Activated naive CD4-positive, alpha-beta T cell treated with anti-CD3 and anti-CD28 coated beads, Interleukin-2, amount 50 U/mL, for 72 hours (primary cell): ENCODE measurements at regions not wholly inside any gene's neighbourhood (a gene's known extent, or its start where the extent isn't known, plus 50 kb on each side); places are given as distances from the start of the nearest gene placed in this dataset.

Experiments
- ATAC-seq, 2 donors: fragments of 150-1000 bp; cut with Tn5 transposase; 2 replicates each; pipeline ENCODE4 v1.10.0; 2021; ENCODE audit warnings: mild to moderate bottlenecking in 2 of 2, moderate library complexity in 2 of 2
- DNase-seq, 2 donors: peaks; one replicate each; pipeline ENCODE4 v3.0.0; 2021 to 2022; ENCODE audit warnings: low spot score in 2 of 2
- H3K27ac Mint-ChIP-seq, 2 donors: one replicate each; pipeline ENCODE4 v1.8.0; 2022; ENCODE audit warnings: mild to moderate bottlenecking in 2 of 2, mixed read lengths in 2 of 2
- H3K36me3 Mint-ChIP-seq, 2 donors: one replicate each; pipeline ENCODE4 v1.8.0; 2022; ENCODE audit warnings: mixed read lengths in 2 of 2
- H3K9me3 Mint-ChIP-seq, 2 donors: one replicate each; pipeline ENCODE4 v1.8.0; 2022; ENCODE audit warnings: mixed read lengths in 2 of 2

- DNase-seq (no peak), ATAC-seq (no peak)
- Mint-ChIP-seq H3K36me3 (no peaks in the 10 kb centered on the region), H3K27ac (no peak overlapping the region), H3K9me3 (no peaks in the 10 kb centered on the region)
Observed at GRCh38 chr2:43033466-43034241, 192.8 kb downstream of the ZFP36L2 start.

GRCh38 chr2:43033016-43033270, 193.5 kb downstream of the ZFP36L2 start:
- no peaks in the 10 kb centered on the region for H3K9me3 Mint-ChIP-seq
- DNase-seq (no peak), ATAC-seq (no peak)
- no peaks in the 10 kb centered on the region for H3K36me3 Mint-ChIP-seq
- no peak overlapping the region for H3K27ac Mint-ChIP-seq

GRCh38 chr2:43032213-43033015, 194.0 kb downstream of the ZFP36L2 start:
- no peaks in the 10 kb centered on the region for H3K9me3 Mint-ChIP-seq
- ATAC-seq, result no peak
- DNase-seq, result no peak
- H3K36me3 Mint-ChIP-seq, result no peaks in the 10 kb centered on the region
- H3K27ac Mint-ChIP-seq, result peak overlapping the region in 1 of 2 donors; percentile 52

GRCh38 chr2:43031471-43032212, 194.8 kb downstream of the ZFP36L2 start:
- Mint-ChIP-seq H3K27ac (no peak overlapping the region), H3K36me3 (no peaks in the 10 kb centered on the region), H3K9me3 (no peaks in the 10 kb centered on the region)
- DNase-seq (no peak), ATAC-seq (no peak)

- DNase-seq (no peak), ATAC-seq (no peak)
- Mint-ChIP-seq H3K36me3 (no peaks in the 10 kb centered on the region), H3K27ac (no peak overlapping the region), H3K9me3 (no peaks in the 10 kb centered on the region)
Observed at GRCh38 chr2:43030551-43031307, 195.7 kb downstream of the ZFP36L2 start.

- DNase-seq (no peak), ATAC-seq (no peak)
- Mint-ChIP-seq H3K27ac (no peak overlapping the region), H3K9me3 (no peaks in the 10 kb centered on the region), H3K36me3 (no peaks in the 10 kb centered on the region)
Observed at GRCh38 chr2:43029186-43029585, 197.2 kb downstream of the ZFP36L2 start.

- H3K36me3 Mint-ChIP-seq, result no peaks in the 10 kb centered on the region
- ATAC-seq, result no peak
- H3K27ac Mint-ChIP-seq, result peak overlapping the region in 1 of 2 donors; percentile 30
Observed at GRCh38 chr2:43028188-43028587, 198.2 kb downstream of the ZFP36L2 start.

GRCh38 chr2:43027097-43027873, 199.1 kb downstream of the ZFP36L2 start:
- ATAC-seq (no peak), DNase-seq (no peak)
- Mint-ChIP-seq H3K9me3 (peaks cover 4 to 6% of the 10 kb centered on the region in 2 donors), H3K27ac (no peak overlapping the region), H3K36me3 (peaks cover 5 to 6% of the 10 kb centered on the region in 2 donors)

More at GRCh38 chr2:43028188-43028587, 198.2 kb downstream of the ZFP36L2 start:
- no peaks in the 10 kb centered on the region for H3K9me3 Mint-ChIP-seq
- no peak for DNase-seq

GRCh38 chr2:43026426-43027096, 199.8 kb downstream of the ZFP36L2 start:
- ATAC-seq (no peak), DNase-seq (no peak)
- Mint-ChIP-seq H3K9me3 (peaks cover 9 to 11% of the 10 kb centered on the region in 2 donors), H3K36me3 (peaks cover 9 to 11% of the 10 kb centered on the region in 2 donors), H3K27ac (no peak overlapping the region)

GRCh38 chr2:43025709-43026295, 200.6 kb downstream of the ZFP36L2 start:
- no peak for DNase-seq
- no peak overlapping the region for H3K27ac Mint-ChIP-seq
- H3K36me3 Mint-ChIP-seq, result peaks cover 9 to 11% of the 10 kb centered on the region in 2 donors
- ATAC-seq, result no peak
- peaks cover 9 to 15% of the 10 kb centered on the region in 2 donors for H3K9me3 Mint-ChIP-seq

- no peak overlapping the region for H3K27ac Mint-ChIP-seq
- peak in 1 of 2 donors; percentile 54 for DNase-seq
- peaks cover 9 to 11% of the 10 kb centered on the region in 2 donors for H3K36me3 Mint-ChIP-seq
- ATAC-seq, result peak; percentile 36 to 66
- peaks cover 9 to 15% of the 10 kb centered on the region in 2 donors for H3K9me3 Mint-ChIP-seq
Observed at GRCh38 chr2:43024515-43025011, 201.8 kb downstream of the ZFP36L2 start.

- DNase-seq (no peak), ATAC-seq (no peak)
Observed at GRCh38 chr2:43023791-43024514, 202.5 kb downstream of the ZFP36L2 start.

GRCh38 chr2:43022896-43023295, 203.5 kb downstream of the ZFP36L2 start:
- DNase-seq, result no peak

More at GRCh38 chr2:43023791-43024514, 202.5 kb downstream of the ZFP36L2 start:
- no peak overlapping the region for H3K27ac Mint-ChIP-seq
- peaks cover 9 to 11% of the 10 kb centered on the region in 2 donors for H3K36me3 Mint-ChIP-seq
- H3K9me3 Mint-ChIP-seq, result peaks cover 9 to 15% of the 10 kb centered on the region in 2 donors

GRCh38 chr2:43021791-43022509, 204.5 kb downstream of the ZFP36L2 start:
- H3K27ac Mint-ChIP-seq, result peak overlapping the region in 1 of 2 donors; percentile 53
- H3K9me3 Mint-ChIP-seq, result peaks cover 9 to 15% of the 10 kb centered on the region in 2 donors
- ATAC-seq (no peak), DNase-seq (no peak)
- H3K36me3 Mint-ChIP-seq, result peaks cover 9 to 11% of the 10 kb centered on the region in 2 donors

More at GRCh38 chr2:43022896-43023295, 203.5 kb downstream of the ZFP36L2 start:
- Mint-ChIP-seq H3K36me3 (peaks cover 9 to 11% of the 10 kb centered on the region in 2 donors), H3K27ac (no peak overlapping the region), H3K9me3 (peaks cover 9 to 15% of the 10 kb centered on the region in 2 donors)
- ATAC-seq, result no peak
